Neural cell (in vitro differentiated cells): ENCODE measurements at regions not wholly inside any gene's neighbourhood (a gene's known extent, or its start where the extent isn't known, plus 50 kb on each side); places are given as distances from the start of the nearest gene placed in this dataset.

Source experiments
- TF ChIP-seq, protein P1 (sequence below): IDR thresholded peaks from 2 replicates; pipeline ENCODE4 v1.6.1; 2012; ENCODE audit warnings: borderline replicate concordance
- TF ChIP-seq, protein P2 (sequence below): fragments of 450-650 bp; IDR thresholded peaks from 2 replicates; pipeline ENCODE4 v1.5.1; 2014; ENCODE audit warnings: antibody characterized with exemption, mild to moderate bottlenecking, moderate library complexity; ENCODE audit not compliant: poor library complexity, severe bottlenecking

DNA sequence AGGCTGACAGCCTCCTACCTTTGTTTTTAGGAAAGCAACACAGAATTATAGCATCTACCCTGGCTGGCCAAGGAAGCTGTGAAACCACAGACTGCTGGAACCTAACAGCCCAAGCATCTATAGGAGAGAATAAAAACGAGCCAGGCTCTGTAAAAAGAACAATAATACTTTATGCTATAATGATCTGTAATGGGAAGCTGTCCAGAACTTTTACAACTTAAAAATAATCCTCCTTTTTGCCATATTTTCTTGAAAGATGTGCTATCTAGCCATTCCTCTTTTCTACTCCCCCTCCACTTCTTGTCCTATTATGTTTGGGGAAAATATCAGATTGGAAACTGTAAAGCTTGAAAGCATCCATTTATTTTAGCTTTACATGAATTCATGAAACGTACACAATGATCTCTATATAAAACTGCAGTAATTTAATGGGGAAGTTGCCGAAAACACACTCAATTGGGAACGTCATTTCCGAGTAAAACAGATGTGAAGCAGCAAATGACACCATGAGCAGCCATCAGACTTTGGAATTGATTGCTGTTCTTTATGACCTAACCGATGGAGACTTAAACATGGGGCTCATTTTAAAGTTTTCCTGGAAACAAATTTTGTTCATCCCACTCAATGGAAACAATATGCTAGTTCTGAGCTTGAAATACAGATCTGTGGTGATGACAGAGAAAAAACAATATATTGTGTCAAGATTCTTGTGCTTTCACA lies 450.3 kb upstream of the CLINT1 start:
- TF ChIP-seq, protein P1, sequence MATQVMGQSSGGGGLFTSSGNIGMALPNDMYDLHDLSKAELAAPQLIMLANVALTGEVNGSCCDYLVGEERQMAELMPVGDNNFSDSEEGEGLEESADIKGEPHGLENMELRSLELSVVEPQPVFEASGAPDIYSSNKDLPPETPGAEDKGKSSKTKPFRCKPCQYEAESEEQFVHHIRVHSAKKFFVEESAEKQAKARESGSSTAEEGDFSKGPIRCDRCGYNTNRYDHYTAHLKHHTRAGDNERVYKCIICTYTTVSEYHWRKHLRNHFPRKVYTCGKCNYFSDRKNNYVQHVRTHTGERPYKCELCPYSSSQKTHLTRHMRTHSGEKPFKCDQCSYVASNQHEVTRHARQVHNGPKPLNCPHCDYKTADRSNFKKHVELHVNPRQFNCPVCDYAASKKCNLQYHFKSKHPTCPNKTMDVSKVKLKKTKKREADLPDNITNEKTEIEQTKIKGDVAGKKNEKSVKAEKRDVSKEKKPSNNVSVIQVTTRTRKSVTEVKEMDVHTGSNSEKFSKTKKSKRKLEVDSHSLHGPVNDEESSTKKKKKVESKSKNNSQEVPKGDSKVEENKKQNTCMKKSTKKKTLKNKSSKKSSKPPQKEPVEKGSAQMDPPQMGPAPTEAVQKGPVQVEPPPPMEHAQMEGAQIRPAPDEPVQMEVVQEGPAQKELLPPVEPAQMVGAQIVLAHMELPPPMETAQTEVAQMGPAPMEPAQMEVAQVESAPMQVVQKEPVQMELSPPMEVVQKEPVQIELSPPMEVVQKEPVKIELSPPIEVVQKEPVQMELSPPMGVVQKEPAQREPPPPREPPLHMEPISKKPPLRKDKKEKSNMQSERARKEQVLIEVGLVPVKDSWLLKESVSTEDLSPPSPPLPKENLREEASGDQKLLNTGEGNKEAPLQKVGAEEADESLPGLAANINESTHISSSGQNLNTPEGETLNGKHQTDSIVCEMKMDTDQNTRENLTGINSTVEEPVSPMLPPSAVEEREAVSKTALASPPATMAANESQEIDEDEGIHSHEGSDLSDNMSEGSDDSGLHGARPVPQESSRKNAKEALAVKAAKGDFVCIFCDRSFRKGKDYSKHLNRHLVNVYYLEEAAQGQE: no peak
- TF ChIP-seq, protein P2, sequence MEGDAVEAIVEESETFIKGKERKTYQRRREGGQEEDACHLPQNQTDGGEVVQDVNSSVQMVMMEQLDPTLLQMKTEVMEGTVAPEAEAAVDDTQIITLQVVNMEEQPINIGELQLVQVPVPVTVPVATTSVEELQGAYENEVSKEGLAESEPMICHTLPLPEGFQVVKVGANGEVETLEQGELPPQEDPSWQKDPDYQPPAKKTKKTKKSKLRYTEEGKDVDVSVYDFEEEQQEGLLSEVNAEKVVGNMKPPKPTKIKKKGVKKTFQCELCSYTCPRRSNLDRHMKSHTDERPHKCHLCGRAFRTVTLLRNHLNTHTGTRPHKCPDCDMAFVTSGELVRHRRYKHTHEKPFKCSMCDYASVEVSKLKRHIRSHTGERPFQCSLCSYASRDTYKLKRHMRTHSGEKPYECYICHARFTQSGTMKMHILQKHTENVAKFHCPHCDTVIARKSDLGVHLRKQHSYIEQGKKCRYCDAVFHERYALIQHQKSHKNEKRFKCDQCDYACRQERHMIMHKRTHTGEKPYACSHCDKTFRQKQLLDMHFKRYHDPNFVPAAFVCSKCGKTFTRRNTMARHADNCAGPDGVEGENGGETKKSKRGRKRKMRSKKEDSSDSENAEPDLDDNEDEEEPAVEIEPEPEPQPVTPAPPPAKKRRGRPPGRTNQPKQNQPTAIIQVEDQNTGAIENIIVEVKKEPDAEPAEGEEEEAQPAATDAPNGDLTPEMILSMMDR: no peak
